ENCODE measurements at regions not wholly inside any gene's neighbourhood (a gene's known extent, or its start where the extent isn't known, plus 50 kb on each side); places are given as distances from the start of the nearest gene placed in this dataset.

- Histone ChIP-seq H3K27me3 (ENCODE audit: control insufficient read depth in 1 of 2, insufficient read depth in 2 of 2, low read length in 2 of 2) (no peaks in the 10 kb centered on the region), H3K36me3 (replicated peaks in 1 of 2; ENCODE audit: control insufficient read depth in 1 of 2, insufficient read depth in 2 of 2, low read length in 2 of 2) (no peaks in the 10 kb centered on the region), H4K20me1 (ENCODE audit: insufficient read depth, low read length) (no peaks in the 10 kb centered on the region), H3K9me3 (ENCODE audit: low read length) (0 out of 2 replicates have a peak, but pooled peaks cover 10% of the 10 kb centered on the region), H2AFZ (ENCODE audit: low read length) (no peak overlapping the region), H3K4me2 (ENCODE audit: low read depth, low read length) (no peak overlapping the region), H3K4me1 (ENCODE audit: insufficient read depth, low read length) (no peaks in the 10 kb centered on the region), H3K4me3 (replicated peaks in 1 of 3; ENCODE audit: insufficient read depth in 1 of 3, low read depth in 2 of 3, low read length in 3 of 3) (no peak overlapping the region), H3K9ac (ENCODE audit: insufficient read depth, low read depth, low read length) (no peak overlapping the region), H3K27ac (ENCODE audit: extremely low read length, insufficient read depth, low read length) (no peak overlapping the region), H3K79me2 (ENCODE audit: insufficient read depth, low read length) (no peaks in the 10 kb centered on the region)
- WGBS (ENCODE audit: low lambda C conversion rate) = 0% methylated on average over 1 of the region's 1 CpG
- ChIA-PET CTCF (ENCODE audit: low intra/inter-chr PET ratio, low total read pairs) (no interaction called here), POLR2A (no interaction called here)
- ATAC-seq = no peak
- intact Hi-C loops (cut with micrococcal nuclease; ENCODE audit: unreplicated experiment) = no loop called here
- FAIRE-seq = no peak
- no peak for DNase-seq (ENCODE audit: low spot score)
- no TSS peak for BruUV-seq (replicated peaks)
- in situ Hi-C loops (cut with HindIII; ENCODE audit: extremely low pct_ligation_motif_present, low pct_unique_long_range_greater_than_20kb) = no loop called here
- no peak for TF ChIP-seq PAF1 (CRISPR knock-in tag; IDR thresholded peaks at IDR 0.05)
- no peak for TF ChIP-seq CTCF (CRISPR knock-in tag; IDR thresholded peaks at IDR 0.05)
- no peak for TF ChIP-seq ZNF761 (CRISPR knock-in tag; conservative IDR thresholded peaks at IDR 0.05)
- TF ChIP-seq JDP2 (CRISPR knock-in tag; IDR thresholded peaks at IDR 0.05; ENCODE audit: borderline replicate concordance) = no peak
- no peak for TF ChIP-seq ZNF24 (IDR thresholded peaks at IDR 0.05)
- TF ChIP-seq KLF9 (CRISPR knock-in tag; IDR thresholded peaks at IDR 0.05; ENCODE audit: low read depth) = no peak
- no peak for TF ChIP-seq CBX1 (IDR thresholded peaks at IDR 0.05; ENCODE audit: low read depth)
- no peak for TF ChIP-seq MAFF (IDR thresholded peaks at IDR 0.05; ENCODE audit: low read depth, low read length)
Measured at GRCh38 chr10:90458054-90458453, 399.8 kb downstream of the HTR7 start.

GRCh38 chr10:90458571-90458970 is 399.3 kb downstream of the HTR7 start:
- FAIRE-seq = no peak
- no peak overlapping the region for H3K4me3 ChIP-seq (replicated peaks in 1 of 3; ENCODE audit: insufficient read depth in 1 of 3, low read depth in 2 of 3, low read length in 3 of 3)
- POLR2A ChIA-PET = no interaction called here
- ATAC-seq = no peak
- no peaks in the 10 kb centered on the region for H3K79me2 ChIP-seq (ENCODE audit: insufficient read depth, low read length)
- H3K27ac ChIP-seq (ENCODE audit: extremely low read length, insufficient read depth, low read length) = no peak overlapping the region
- no peak overlapping the region for H3K9ac ChIP-seq (ENCODE audit: insufficient read depth, low read depth, low read length)
- TF ChIP-seq TBX3 (IDR thresholded peaks at IDR 0.05; ENCODE audit: borderline replicate concordance) = no peak
- TF ChIP-seq KDM5B (CRISPR knock-in tag; IDR thresholded peaks at IDR 0.05; ENCODE audit: borderline replicate concordance) = no peak
- TF ChIP-seq PCBP1 (IDR thresholded peaks at IDR 0.05; ENCODE audit: borderline replicate concordance, low read depth, low read length) = no peak
- H3K9me3 ChIP-seq (ENCODE audit: low read length) = 0 out of 2 replicates have a peak, but pooled peaks cover 10% of the 10 kb centered on the region
- CTCF ChIA-PET (ENCODE audit: low intra/inter-chr PET ratio, low total read pairs) = no interaction called here
- 13% methylated on average over 1 of the region's 1 CpG for WGBS (ENCODE audit: low lambda C conversion rate)
- no peaks in the 10 kb centered on the region for H3K4me1 ChIP-seq (ENCODE audit: insufficient read depth, low read length)
- no peaks in the 10 kb centered on the region for H3K36me3 ChIP-seq (replicated peaks in 1 of 2; ENCODE audit: control insufficient read depth in 1 of 2, insufficient read depth in 2 of 2, low read length in 2 of 2)
- H3K27me3 ChIP-seq (ENCODE audit: control insufficient read depth in 1 of 2, insufficient read depth in 2 of 2, low read length in 2 of 2) = no peaks in the 10 kb centered on the region
- H4K20me1 ChIP-seq (ENCODE audit: insufficient read depth, low read length) = no peaks in the 10 kb centered on the region
- intact Hi-C loops (cut with micrococcal nuclease; ENCODE audit: unreplicated experiment) (no loop called here), in situ Hi-C loops (cut with HindIII; ENCODE audit: extremely low pct_ligation_motif_present, low pct_unique_long_range_greater_than_20kb) (no loop called here)
- no TSS peak for BruUV-seq (replicated peaks)
- no peak overlapping the region for H3K4me2 ChIP-seq (ENCODE audit: low read depth, low read length)
- DNase-seq (ENCODE audit: low spot score) = no peak
- H2AFZ ChIP-seq (ENCODE audit: low read length) = no peak overlapping the region

Data from HepG2 (cell line).